ENCODE measurements at regions not wholly inside any gene's neighbourhood (a gene's known extent, or its start where the extent isn't known, plus 50 kb on each side); places are given as distances from the start of the nearest gene placed in this dataset.

GRCh38 chr20:34190679-34191090 lies 50.5 kb upstream of the ASIP start:
- no peak overlapping the region for H3K27ac ChIP-seq

More at GRCh38 chr20:34190679-34191090, 50.5 kb upstream of the ASIP start:
- TF ChIP-seq CTCF (conservative IDR thresholded peaks at IDR 0.05) = peak; percentile 79
